ENCODE measurements at regions not wholly inside any gene's neighbourhood (a gene's known extent, or its start where the extent isn't known, plus 50 kb on each side); places are given as distances from the start of the nearest gene placed in this dataset.
"Not testable (repeated sequence)": the region's sequence is repeated elsewhere in the genome, so short reads cannot be mapped to it uniquely, and the experiment has no call there.

GRCh38 chr10:109065821-109066220, 857.5 kb downstream of the XPNPEP1 start:
- Mint-ChIP-seq H3K9me3 (ENCODE audit: insufficient read depth) (no peaks in the 10 kb centered on the region), H3K27me3 (ENCODE audit: low read depth) (no peaks in the 10 kb centered on the region), H3K36me3 (ENCODE audit: low read depth) (no peaks in the 10 kb centered on the region), H3K27ac (no peak overlapping the region), H3K4me1 (ENCODE audit: low read depth) (no peaks in the 10 kb centered on the region), H3K4me3 (no peak overlapping the region)
- no peak for ATAC-seq
- ChIA-PET POLR2A (no interaction called here), CTCF (no interaction called here)
- no peak for DNase-seq

GRCh38 chr10:109062371-109062770, 860.9 kb downstream of the XPNPEP1 start:
- no peak overlapping the region for H3K4me3 Mint-ChIP-seq
- H3K4me1 Mint-ChIP-seq (ENCODE audit: low read depth) = no peaks in the 10 kb centered on the region
- no peak for ATAC-seq
- no peak overlapping the region for H3K27ac Mint-ChIP-seq
- no peaks in the 10 kb centered on the region for H3K9me3 Mint-ChIP-seq (ENCODE audit: insufficient read depth)
- no peaks in the 10 kb centered on the region for H3K27me3 Mint-ChIP-seq (ENCODE audit: low read depth)
- ChIA-PET POLR2A (no interaction called here), CTCF (no interaction called here)
- no peaks in the 10 kb centered on the region for H3K36me3 Mint-ChIP-seq (ENCODE audit: low read depth)
- DNase-seq = no peak

GRCh38 chr10:109055243-109055642, 868.1 kb downstream of the XPNPEP1 start:
- ChIA-PET POLR2A (no interaction called here), CTCF (no interaction called here)
- Mint-ChIP-seq H3K4me1 (ENCODE audit: low read depth) (no peaks in the 10 kb centered on the region), H3K27me3 (ENCODE audit: low read depth) (no peaks in the 10 kb centered on the region), H3K27ac (no peak overlapping the region), H3K4me3 (no peak overlapping the region), H3K9me3 (ENCODE audit: insufficient read depth) (no peaks in the 10 kb centered on the region), H3K36me3 (ENCODE audit: low read depth) (no peaks in the 10 kb centered on the region)
- no peak for ATAC-seq
- no peak for DNase-seq

GRCh38 chr10:109047856-109048255, 875.5 kb downstream of the XPNPEP1 start:
- ChIA-PET CTCF (no interaction called here), POLR2A (no interaction called here)
- H3K9me3 Mint-ChIP-seq (ENCODE audit: insufficient read depth) = peaks cover 5% of the 10 kb centered on the region
- H3K27ac Mint-ChIP-seq = no peak overlapping the region
- H3K27me3 Mint-ChIP-seq (ENCODE audit: low read depth) = no peaks in the 10 kb centered on the region
- ATAC-seq (no peak), DNase-seq (no peak)
- no peaks in the 10 kb centered on the region for H3K36me3 Mint-ChIP-seq (ENCODE audit: low read depth)
- H3K4me1 Mint-ChIP-seq (ENCODE audit: low read depth) = no peaks in the 10 kb centered on the region
- no peak overlapping the region for H3K4me3 Mint-ChIP-seq

GRCh38 chr10:109046427-109046826, 876.9 kb downstream of the XPNPEP1 start:
- H3K4me3 Mint-ChIP-seq; H3K36me3 Mint-ChIP-seq (ENCODE audit: low read depth); ATAC-seq; H3K9me3 Mint-ChIP-seq (ENCODE audit: insufficient read depth); POLR2A ChIA-PET; H3K27ac Mint-ChIP-seq; H3K27me3 Mint-ChIP-seq (ENCODE audit: low read depth); CTCF ChIA-PET; H3K4me1 Mint-ChIP-seq (ENCODE audit: low read depth); DNase-seq: not testable (repeated sequence)

GRCh38 chr10:109040622-109041021, 882.7 kb downstream of the XPNPEP1 start:
- Mint-ChIP-seq H3K9me3 (ENCODE audit: insufficient read depth) (peaks cover 3% of the 10 kb centered on the region), H3K27ac (no peak overlapping the region), H3K36me3 (ENCODE audit: low read depth) (no peaks in the 10 kb centered on the region), H3K4me3 (no peak overlapping the region), H3K27me3 (ENCODE audit: low read depth) (no peaks in the 10 kb centered on the region), H3K4me1 (ENCODE audit: low read depth) (no peaks in the 10 kb centered on the region)
- ChIA-PET CTCF (interaction anchor here (0.7 kb wide), 1 partner anchor 733 kb away, joined by 3 read pairs; no protein-coding TSS in a partner anchor), POLR2A (no interaction called here)
- ATAC-seq (no peak), DNase-seq (no peak)

- ChIA-PET POLR2A (no interaction called here), CTCF (no interaction called here)
- no peak overlapping the region for H3K27ac Mint-ChIP-seq
- no peak for DNase-seq
- no peaks in the 10 kb centered on the region for H3K4me1 Mint-ChIP-seq (ENCODE audit: low read depth)
- no peaks in the 10 kb centered on the region for H3K36me3 Mint-ChIP-seq (ENCODE audit: low read depth)
- H3K27me3 Mint-ChIP-seq (ENCODE audit: low read depth) = no peaks in the 10 kb centered on the region
- peaks cover 7% of the 10 kb centered on the region for H3K9me3 Mint-ChIP-seq (ENCODE audit: insufficient read depth)
- no peak for ATAC-seq
- no peak overlapping the region for H3K4me3 Mint-ChIP-seq
These were observed 885.3 kb downstream of the XPNPEP1 start for GRCh38 chr10:109037978-109038377.

GRCh38 chr10:109030581-109031210, 892.6 kb downstream of the XPNPEP1 start:
- ChIA-PET CTCF (no interaction called here), POLR2A (no interaction called here)
- Mint-ChIP-seq H3K4me1 (ENCODE audit: low read depth) (no peaks in the 10 kb centered on the region), H3K4me3 (no peak overlapping the region), H3K27me3 (ENCODE audit: low read depth) (no peaks in the 10 kb centered on the region), H3K9me3 (ENCODE audit: insufficient read depth) (peaks cover 8% of the 10 kb centered on the region), H3K36me3 (ENCODE audit: low read depth) (no peaks in the 10 kb centered on the region), H3K27ac (no peak overlapping the region)
- no peak for ATAC-seq
- DNase-seq = no peak

GRCh38 chr10:109029870-109030269, 893.4 kb downstream of the XPNPEP1 start:
- H3K27me3 Mint-ChIP-seq (ENCODE audit: low read depth) = no peaks in the 10 kb centered on the region
- H3K4me3 Mint-ChIP-seq = no peak overlapping the region
- no peak overlapping the region for H3K27ac Mint-ChIP-seq
- CTCF ChIA-PET = no interaction called here
- ATAC-seq (no peak), DNase-seq (no peak)
- POLR2A ChIA-PET = no interaction called here
- H3K36me3 Mint-ChIP-seq (ENCODE audit: low read depth) = no peaks in the 10 kb centered on the region
- H3K9me3 Mint-ChIP-seq (ENCODE audit: insufficient read depth) = peaks cover 7% of the 10 kb centered on the region
- H3K4me1 Mint-ChIP-seq (ENCODE audit: low read depth) = no peaks in the 10 kb centered on the region

- no peak for DNase-seq
- Mint-ChIP-seq H3K4me1 (ENCODE audit: low read depth) (no peaks in the 10 kb centered on the region), H3K27me3 (ENCODE audit: low read depth) (no peaks in the 10 kb centered on the region), H3K9me3 (ENCODE audit: insufficient read depth) (peaks cover 4% of the 10 kb centered on the region), H3K4me3 (no peak overlapping the region), H3K36me3 (ENCODE audit: low read depth) (no peaks in the 10 kb centered on the region), H3K27ac (no peak overlapping the region)
- ChIA-PET CTCF (no interaction called here), POLR2A (no interaction called here)
- no peak for ATAC-seq
These were observed 895.7 kb downstream of the XPNPEP1 start for GRCh38 chr10:109027534-109028185.

- ChIA-PET CTCF (no interaction called here), POLR2A (no interaction called here)
- ATAC-seq = no peak
- Mint-ChIP-seq H3K36me3 (ENCODE audit: low read depth) (no peaks in the 10 kb centered on the region), H3K27me3 (ENCODE audit: low read depth) (no peaks in the 10 kb centered on the region), H3K9me3 (ENCODE audit: insufficient read depth) (no peaks in the 10 kb centered on the region), H3K4me3 (no peak overlapping the region), H3K27ac (no peak overlapping the region), H3K4me1 (ENCODE audit: low read depth) (no peaks in the 10 kb centered on the region)
- no peak for DNase-seq
These were observed 898.1 kb downstream of the XPNPEP1 start for GRCh38 chr10:109025172-109025571.

- ChIA-PET CTCF (no interaction called here), POLR2A (no interaction called here)
- no peaks in the 10 kb centered on the region for H3K27me3 Mint-ChIP-seq (ENCODE audit: low read depth)
- DNase-seq (no peak), ATAC-seq (no peak)
- no peak overlapping the region for H3K27ac Mint-ChIP-seq
- H3K36me3 Mint-ChIP-seq (ENCODE audit: low read depth) = no peaks in the 10 kb centered on the region
- no peaks in the 10 kb centered on the region for H3K4me1 Mint-ChIP-seq (ENCODE audit: low read depth)
- H3K9me3 Mint-ChIP-seq (ENCODE audit: insufficient read depth) = no peaks in the 10 kb centered on the region
- H3K4me3 Mint-ChIP-seq = no peak overlapping the region
These were observed 900.8 kb downstream of the XPNPEP1 start for GRCh38 chr10:109022417-109023049.

Data from activated CD8-positive, alpha-beta T cell treated with anti-CD3 and anti-CD28 coated beads, Interleukin-2, amount 10 ng/mL, durations not matched to agents 7 days and 5 days (primary cell).